HG02852 (cell line): ENCODE measurements at regions not wholly inside any gene's neighbourhood (a gene's known extent, or its start where the extent isn't known, plus 50 kb on each side); places are given as distances from the start of the nearest gene placed in this dataset.
"Not testable (repeated sequence)": the region's sequence is repeated elsewhere in the genome, so short reads cannot be mapped to it uniquely, and the experiment has no call there.

Experiments
- ATAC-seq: cut with Tn5 transposase; IDR thresholded peaks from one replicate; pipeline ENCODE4 v1.9.1; 2021; ENCODE audit warnings: mild to moderate bottlenecking, moderate library complexity; ENCODE audit not compliant: unreplicated experiment

DNA sequence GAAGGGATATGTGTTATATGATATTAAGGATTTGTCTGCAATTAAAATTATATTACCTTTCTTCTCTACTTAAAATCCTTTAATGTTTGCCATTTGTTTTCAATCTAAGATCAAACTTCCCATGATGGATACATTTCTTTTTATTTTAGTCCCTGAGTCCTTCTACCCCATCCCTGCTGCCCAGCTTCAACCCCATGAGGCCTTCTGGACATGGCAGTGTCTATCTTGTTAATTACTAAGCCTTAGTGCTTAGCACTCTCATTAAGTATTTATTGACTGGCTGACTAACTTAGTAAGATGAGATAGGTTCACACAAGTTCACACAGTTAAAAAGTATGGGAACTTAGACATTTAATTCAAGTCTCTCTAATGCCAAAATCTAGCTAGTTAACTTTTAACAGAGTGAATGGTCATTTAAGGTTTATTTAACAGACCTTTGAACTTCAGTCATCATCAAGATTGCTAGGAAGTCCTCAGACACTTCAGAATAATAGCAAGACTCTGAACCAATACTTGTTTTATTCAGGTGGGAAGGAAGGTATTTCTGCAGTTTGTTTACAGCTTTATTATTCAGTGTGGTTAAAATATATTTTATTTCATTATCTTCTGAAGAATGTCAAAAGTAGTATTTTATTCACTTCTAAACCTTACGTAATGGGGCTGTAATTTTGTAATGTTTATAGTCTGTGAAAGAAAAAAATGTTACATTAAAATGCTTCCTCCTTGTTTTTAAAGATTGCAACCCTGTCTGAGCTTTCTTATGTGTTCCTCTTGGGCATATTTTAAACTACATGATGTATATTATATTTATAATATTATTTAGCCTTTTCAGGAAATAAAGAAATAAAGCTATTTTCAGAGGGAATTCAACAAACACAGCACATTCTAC lies 848.9 kb downstream of the REEP3 start:
- ATAC-seq: no peak

DNA sequence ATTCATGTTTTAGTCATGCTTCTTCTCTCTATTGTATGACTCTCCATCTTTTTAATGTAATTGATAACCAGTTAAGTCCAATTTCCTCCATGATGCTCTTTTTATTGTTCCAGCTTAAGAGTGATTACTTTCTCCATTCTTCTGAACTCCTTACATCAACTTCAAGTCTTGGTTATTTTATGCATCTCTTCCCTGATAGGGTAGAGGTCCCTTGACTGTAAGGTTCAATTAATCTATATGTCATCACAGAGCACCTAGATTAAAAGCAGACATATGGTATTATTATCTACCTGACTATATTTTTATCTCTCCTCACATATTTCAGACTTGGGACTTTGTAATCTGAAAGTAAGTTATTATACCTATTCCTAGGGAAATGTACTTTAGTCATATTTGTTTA lies 853.1 kb downstream of the REEP3 start:
- ATAC-seq: no peak

DNA sequence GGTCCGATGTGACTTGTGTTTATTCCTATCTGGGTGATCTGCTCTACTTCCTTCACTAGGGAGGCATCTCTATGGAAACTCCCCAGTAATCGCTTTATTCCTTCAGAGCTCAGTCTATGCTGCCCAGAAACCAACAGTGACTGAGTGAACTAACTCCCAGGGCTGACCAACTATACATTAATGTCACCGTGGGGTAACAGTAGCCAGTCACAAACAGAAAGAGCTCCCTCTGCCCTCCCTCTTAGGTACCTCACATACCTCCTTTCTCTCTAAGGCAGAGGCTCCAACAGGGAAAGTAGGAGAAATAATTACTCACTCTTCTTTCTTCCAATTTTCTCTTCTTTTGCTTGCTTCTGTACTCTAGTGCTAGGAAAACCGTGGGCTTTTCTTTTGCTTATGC lies 855.0 kb downstream of the REEP3 start:
- no peak for ATAC-seq

DNA sequence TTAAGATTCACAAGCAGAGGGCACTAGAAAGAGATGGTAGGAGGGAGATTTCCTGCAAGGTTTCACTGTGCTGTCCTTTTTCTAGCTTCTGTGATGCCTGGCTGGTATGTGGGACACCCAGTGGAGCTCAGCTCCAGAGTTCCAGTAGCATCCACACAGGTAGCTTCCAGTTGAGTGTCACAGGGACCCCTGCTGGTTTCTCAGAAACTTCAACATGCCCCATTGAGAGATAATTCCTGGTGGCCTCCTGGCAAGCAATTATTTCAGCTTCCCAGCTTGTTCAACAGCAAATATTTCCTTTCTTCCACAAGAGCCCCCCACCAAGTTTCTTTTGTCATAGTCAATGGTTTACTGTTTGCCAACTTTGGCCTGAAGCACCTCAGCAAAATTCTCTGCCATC lies 858.7 kb downstream of the REEP3 start:
- ATAC-seq: no peak

DNA sequence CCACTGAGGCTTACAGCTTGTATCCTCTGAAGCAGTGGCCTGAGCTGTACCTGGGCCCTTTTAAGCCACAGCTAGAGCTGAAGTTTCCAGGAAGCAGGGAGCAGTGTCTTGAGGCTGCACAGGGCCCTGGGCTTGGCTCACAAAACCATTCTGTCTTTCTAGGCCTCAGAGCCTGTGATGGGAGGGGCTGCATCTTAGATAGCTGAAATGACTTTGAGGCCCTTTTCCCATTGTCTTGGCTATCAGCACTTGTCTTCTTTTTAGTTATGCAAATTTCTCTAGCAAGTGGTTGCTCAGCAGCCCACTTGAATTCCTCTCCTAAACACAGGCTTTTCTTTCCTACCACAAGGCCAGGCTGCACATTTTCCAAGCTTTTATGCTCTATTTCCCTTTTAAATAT lies 864.2 kb downstream of the REEP3 start:
- no peak for ATAC-seq

DNA sequence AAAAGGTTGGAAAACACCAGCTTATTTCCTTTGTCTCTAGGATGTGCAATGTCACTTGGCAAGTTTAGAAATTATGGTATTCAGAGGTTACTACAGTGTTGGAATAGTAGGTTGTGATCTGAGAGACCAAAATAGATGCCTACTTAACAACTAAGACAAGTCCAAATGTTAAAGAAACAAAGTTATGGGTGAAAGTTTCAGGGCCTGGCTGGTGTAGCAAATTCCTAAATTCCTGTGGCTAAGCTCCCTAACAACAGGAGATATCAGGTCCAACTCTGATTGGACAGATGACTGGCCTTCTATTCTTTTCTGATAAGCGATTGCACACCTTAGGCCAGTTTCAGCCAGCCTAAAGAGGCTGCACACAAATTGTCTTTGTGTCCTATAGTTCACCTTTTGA lies 873.5 kb downstream of the REEP3 start:
- ATAC-seq: no peak

DNA sequence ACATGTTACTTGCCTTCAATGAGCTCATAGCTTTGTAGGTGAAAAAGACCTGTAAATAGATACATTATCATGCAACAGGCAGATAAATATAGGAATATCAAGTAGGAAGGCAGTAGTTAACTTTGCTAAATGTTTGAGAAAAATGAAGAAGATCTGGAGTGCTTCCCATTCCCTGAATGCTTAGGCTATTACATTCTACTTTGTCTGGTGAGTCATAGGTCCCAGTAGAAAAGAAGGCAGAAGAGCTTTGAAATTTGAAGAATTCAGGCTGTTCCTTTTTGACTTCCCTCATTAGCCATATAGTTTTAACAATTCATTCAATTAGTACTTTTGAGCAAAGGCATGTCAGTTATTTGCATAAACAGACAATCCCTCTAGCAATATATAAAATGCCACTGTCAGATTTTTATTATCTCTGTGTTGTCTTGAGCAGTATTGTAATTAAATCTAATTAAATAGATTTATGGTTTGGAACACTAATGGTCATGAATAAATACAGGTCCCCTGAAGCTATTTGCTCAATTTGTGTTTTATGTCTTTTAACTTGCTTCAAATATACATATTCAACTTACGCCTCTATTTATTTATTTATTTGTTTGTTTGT lies 875.0 kb downstream of the REEP3 start:
- no peak for ATAC-seq

DNA sequence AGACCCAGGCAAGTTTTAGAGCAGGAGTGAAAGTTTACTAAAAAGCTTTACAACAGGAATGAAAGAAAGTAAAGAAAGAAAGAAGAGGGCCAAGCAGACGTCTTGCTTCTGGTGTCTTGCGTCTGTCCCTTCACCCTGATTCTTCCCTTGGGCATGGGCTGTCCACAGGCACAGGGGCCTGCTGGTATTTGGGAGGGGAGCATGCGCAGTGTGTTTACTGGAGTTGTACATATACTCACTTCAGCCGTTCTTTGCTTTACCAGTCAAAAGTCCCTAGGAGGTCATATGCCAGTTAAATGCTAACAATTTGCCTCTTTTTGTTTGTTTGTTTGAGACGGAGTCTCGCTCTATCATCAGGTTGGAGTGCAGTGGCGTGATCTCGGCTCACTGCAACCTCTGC lies 875.9 kb downstream of the REEP3 start:
- ATAC-seq: no peak

DNA sequence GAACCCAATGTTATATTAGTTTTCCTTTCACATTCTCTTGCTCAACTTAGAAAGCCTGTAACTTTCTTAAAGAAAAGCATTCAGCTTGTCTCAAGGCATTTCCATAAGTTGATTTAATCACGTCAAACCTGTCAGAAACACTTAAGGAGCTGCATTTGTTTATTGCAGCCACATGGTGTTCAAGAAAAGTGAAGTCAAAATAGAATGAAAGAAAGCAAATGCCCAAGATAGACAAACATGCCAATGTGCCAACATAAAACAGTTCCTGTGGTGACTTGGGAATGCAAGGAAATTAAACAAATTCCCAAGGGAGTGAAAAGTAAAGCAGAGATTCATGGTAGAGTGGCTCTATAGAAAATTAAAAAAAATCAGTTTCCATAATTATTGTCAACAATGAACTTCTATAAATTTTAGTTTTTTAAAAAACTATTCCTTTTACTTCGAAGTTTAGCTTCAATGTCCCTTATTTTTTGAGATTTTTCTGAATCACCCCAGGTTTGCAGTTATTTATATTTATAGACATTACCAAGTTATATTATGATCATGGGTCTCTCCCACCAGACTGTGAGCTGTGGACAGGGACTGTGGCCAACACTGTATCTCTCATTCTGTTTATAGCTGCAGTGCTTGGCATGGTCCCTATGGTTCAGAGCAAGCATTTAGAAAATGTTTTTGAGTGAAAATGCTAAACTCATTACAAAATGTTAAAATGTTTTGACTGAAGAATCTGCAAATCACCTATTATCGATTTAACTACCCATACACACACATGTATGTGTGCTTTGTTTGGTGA lies 887.4 kb downstream of the REEP3 start:
- ATAC-seq: no peak

DNA sequence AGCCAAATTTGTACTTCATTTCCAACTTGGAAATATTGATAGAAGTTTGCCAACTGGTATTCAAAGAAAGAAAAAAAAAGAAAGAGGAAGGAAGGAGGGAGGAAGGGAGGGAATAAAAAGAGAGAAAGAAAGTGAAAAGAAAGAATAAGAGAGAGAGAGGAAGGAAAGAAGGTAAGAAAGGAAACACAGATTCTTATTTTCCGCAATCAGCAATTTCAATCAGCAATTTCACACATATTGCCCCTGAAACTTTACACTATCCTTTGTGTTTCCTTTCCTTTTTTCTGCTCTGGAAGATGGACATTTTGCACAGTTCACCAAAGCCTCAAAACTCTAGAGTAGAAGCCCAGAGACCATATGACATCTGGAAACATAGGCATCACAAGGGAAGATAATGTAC lies 888.1 kb downstream of the REEP3 start:
- ATAC-seq: no peak

DNA sequence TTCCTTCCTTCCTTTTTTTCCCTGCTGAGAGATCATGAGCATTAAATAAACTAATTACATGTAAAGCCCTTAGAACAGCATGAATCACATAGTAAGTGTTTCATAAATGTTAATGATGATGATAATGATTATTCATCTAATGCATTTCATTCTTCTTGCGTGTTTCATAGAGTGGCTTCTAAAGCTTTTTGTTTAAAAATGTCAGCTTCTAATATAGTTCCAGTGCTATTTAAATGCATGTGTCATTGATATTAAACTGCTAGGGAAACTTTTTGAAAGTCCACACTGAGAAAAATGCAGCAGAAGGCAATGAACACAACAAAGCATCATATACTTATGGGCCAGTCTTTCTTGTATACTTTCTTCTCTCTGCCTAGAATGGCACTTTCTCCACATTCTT lies 894.8 kb downstream of the REEP3 start:
- no peak for ATAC-seq

DNA sequence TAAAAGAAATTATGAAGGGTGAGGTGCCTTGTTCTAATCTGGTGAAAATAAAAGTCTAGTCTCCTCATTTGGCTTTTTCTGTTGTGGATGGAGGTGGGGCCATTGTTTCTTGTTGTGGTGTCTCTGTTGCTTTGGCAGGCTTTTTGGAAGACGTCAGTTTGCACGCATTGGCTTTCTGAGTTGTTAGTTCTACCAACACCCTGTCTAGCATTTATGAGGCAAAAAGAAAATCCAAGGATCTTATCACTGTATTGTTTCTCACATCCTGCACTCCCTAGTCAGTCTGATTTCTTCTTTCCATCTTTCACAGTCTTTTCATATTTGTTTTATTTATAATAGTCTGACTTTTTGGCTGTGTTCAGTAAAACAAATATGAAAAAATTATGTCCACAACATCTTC lies 898.3 kb downstream of the REEP3 start:
- ATAC-seq: no peak

DNA sequence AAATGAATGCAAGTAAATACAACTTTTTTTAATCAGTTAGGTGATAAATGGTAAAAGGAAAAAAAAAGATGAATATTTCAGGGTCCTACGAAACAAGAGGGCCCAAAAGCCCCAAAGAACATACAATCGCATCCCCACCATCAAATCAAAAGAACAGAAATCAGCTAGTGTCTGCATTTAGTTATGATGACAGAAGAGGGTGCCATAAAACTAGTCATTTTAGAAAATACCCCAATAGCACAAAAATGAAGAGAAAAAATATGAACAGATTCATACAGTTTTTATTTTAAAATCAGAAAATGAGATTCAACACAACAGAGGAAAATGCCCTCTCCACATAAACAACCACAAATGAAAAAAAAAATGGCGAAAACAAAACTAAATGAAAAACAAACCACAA lies 905.5 kb downstream of the REEP3 start:
- no peak for ATAC-seq

DNA sequence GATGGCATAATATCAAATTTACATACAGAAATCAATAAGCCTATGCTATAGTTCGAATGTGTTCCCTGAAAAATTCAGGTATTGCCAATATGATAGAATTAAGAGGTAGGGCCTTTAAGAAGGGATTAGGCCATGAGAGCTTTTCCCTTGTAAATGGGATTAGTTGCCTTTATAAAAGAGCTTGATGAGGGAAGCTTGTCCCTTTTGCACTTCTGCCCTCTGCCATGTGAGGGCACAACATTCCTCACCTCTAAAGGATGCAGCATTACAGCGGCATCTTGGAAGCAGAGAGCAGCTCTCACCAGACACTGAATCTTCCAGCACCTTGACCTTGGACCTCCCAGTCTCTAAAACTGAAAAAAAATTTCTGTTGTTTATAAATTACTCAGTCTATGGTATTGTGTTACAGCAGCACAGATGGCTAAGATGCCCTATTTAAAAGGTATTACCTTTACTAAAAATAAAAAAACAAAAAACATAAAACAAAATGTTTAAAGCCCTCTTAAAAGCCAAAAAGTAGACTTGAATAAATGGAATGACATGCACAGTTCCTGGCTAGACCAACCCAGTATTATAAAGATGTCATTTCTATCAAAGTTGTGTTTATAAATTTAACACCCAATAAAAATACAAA lies 909.6 kb downstream of the REEP3 start:
- ATAC-seq: no peak

DNA sequence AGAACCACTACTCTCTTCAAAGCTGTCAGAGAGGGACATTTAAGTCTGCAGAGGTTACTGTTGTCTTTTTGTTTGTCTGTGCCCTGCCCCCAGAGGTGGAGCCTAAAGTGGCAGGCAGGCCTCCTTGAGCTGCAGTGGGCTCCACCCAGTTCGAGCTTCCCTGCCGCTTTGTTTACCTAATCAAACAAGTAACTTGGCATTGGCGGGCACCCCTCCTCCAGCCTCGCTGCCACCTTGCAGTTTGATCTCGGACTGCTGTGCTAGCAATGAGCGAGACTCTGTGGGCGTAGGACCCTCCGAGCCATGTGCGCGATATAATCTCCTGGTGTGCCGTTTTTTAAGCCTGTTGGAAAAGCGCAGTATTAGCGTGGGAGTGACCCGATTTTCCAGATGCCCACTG lies 920.7 kb downstream of the REEP3 start:
- not testable (repeated sequence) for ATAC-seq

DNA sequence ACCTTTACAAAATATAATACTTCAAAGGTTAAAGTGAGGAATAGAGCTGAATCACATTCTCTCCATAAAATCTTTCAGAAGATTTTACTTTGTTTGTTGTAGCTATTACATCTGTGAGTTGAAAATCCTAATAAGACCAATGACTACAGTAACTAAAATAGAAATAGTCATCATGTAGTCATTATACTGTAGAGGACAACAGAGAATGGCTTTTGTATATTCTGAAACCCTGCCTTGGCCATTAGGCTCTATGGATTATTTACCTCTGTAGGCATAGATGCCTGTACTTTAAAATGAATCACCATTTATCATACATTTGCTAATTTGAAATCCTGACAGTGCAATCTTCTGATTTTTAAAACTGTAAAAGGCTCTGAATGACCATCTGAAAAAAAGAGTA lies 923.0 kb downstream of the REEP3 start:
- no peak for ATAC-seq

DNA sequence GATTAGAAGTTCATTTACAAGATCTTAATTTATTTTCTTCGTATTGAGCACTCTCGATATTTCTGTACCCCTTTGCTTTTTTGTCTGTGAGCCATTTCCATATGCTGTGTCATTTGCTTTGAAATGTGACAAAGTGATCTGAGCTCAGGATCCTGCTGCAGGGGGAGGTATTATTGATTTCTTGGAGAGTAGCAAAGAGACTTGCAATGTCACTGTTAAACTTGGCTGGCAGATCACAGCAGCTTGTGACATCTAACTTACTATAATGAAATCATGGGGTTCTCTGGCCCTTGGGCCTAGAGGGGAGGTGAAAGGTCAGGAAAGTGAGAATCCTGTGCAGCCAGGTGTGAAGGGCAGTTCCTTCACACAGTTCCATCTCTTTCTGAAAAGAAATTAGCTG lies 923.4 kb downstream of the REEP3 start:
- ATAC-seq: no peak

DNA sequence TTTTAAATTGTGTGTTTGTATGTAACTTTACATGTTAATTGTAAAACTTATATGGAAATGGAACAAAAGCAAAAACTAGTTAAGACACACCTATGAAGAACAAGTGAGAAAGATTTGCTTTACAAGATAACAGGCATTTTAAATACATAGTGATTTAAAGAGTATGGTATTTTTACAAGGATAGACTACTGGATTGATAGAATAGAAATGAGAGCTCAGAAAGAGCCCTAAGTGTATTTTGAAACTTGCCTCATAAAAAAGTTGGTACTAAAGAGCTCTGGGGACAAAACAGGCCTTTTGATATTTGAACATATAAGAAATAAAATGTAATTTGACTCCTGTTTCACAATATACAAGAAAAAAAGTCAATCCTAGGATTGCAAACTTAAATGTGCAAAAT lies 928.4 kb downstream of the REEP3 start:
- no peak for ATAC-seq

DNA sequence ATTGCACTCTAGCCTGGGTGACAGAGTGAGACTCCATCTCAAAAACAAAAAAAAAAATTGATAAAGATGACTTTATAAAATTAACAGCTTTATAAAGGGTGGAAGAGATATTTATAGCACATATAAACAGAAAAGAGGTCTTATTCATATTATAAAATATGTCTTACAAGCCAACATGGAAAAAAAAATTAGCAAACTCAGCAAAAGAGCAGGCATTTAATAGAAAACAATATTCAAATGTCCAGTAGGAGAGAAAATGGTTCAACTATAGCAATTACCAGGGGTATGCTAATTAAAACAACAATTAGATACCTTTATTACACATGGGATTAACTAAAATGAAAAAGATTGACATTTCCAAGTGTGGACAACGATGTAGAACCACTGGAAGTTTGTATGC lies 929.1 kb downstream of the REEP3 start:
- no peak for ATAC-seq

DNA sequence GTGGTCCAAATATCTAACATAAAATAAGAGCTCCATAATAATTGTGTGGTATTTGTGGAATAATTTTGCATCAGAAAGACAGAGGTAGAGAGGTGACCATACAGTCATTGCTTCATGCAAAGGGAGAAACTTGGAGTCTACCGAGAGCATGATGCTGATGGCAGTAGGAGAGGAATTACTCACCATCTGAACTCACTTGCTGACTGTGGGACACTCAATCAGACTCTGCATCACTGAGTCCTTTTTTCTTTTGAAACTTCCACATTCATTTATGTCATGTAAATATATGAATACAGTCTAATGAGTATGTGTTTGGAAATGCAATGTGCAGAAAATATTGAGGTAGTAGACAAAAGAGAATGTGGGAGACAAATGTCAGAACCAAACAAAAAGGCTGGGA lies 933.8 kb downstream of the REEP3 start:
- ATAC-seq: no peak

DNA sequence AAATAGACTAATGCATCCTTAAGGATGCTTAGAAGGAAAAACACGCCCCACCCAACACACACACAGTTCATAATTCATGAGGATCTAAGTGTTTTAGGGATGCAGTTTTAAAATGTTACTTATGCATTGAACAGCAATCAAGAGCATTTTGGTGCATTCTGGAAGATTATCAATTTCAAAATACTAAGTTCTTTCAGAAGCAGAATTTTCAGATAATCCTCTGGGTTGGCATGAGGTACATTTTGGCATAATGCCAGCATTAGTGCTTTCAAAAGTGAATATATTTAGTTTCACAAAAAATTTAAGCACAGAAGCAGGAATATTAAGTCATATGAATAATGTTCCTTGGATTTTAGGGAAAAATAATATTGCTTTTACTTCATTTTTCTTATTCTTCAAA lies 937.1 kb downstream of the REEP3 start:
- no peak for ATAC-seq
